GM10248 (cell line): ENCODE measurements at regions not wholly inside any gene's neighbourhood (a gene's known extent, or its start where the extent isn't known, plus 50 kb on each side); places are given as distances from the start of the nearest gene placed in this dataset.

Source experiments
- CTCF ChIA-PET: fragments of 300-600 bp; sonication (Branson Sonifier 250); formaldehyde crosslinking; extraction: SDS; loops from one replicate; lab custom pipeline; 2021; ENCODE audit warnings: antibody characterized with exemption; lab: Yijun Ruan, JAX
- POLR2A ChIA-PET: fragments of 350-650 bp; sonication (Branson Sonifier 250); formaldehyde crosslinking; extraction: SDS; loops from one replicate; lab custom pipeline; 2020; ENCODE audit warnings: antibody characterized with exemption; lab: Yijun Ruan, JAX
- DNase-seq: peaks from one replicate; pipeline ENCODE4 v3.0.0; 2012; ENCODE audit errors: extremely low spot score
- TF ChIP-seq, protein P1 (sequence below): IDR thresholded peaks from 2 replicates; pipeline ENCODE4 v1.5.1; 2012; ENCODE audit warnings: mild to moderate bottlenecking, low read depth; ENCODE audit errors: extremely low read depth, missing control alignments, control extremely low read depth

- ChIA-PET POLR2A (no interaction called here), CTCF (interaction anchor here (1.3 kb wide), 1 partner anchor 40 kb away, joined by 3 read pairs; no protein-coding TSS in a partner anchor)
Measured at GRCh38 chr5:142396436-142397038, 71.7 kb upstream of the SPRY4 start.

DNA sequence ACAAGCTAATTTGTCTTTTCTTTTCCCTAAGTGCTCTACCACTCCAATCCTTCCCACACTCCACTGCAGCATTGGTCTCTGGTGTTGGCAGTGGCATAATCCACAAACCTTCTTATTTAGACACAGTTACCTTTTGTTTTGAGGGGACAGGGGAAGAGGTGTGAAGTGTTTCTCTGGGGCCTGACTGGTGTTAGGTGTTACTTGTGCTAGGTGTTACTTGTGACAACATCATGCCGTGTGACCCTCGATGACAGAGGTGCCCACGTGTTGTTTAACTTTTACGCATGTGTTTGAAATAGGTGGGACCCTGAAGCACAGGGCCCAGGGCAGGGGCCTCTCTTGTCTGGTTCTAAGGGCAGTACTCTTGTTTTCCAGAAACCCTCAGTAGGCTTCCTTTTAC, 70.5 kb upstream of the SPRY4 start:
- ChIA-PET CTCF (no interaction called here), POLR2A (no interaction called here)
- no peak for DNase-seq
- TF ChIP-seq, protein P1, sequence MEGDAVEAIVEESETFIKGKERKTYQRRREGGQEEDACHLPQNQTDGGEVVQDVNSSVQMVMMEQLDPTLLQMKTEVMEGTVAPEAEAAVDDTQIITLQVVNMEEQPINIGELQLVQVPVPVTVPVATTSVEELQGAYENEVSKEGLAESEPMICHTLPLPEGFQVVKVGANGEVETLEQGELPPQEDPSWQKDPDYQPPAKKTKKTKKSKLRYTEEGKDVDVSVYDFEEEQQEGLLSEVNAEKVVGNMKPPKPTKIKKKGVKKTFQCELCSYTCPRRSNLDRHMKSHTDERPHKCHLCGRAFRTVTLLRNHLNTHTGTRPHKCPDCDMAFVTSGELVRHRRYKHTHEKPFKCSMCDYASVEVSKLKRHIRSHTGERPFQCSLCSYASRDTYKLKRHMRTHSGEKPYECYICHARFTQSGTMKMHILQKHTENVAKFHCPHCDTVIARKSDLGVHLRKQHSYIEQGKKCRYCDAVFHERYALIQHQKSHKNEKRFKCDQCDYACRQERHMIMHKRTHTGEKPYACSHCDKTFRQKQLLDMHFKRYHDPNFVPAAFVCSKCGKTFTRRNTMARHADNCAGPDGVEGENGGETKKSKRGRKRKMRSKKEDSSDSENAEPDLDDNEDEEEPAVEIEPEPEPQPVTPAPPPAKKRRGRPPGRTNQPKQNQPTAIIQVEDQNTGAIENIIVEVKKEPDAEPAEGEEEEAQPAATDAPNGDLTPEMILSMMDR, result no peak

More at GRCh38 chr5:142396436-142397038, 71.7 kb upstream of the SPRY4 start:
- TF ChIP-seq, protein P1, result no peak
- no peak for DNase-seq

- CTCF ChIA-PET, result no interaction called here
Measured at GRCh38 chr5:142391058-142391845, 66.4 kb upstream of the SPRY4 start.

DNA sequence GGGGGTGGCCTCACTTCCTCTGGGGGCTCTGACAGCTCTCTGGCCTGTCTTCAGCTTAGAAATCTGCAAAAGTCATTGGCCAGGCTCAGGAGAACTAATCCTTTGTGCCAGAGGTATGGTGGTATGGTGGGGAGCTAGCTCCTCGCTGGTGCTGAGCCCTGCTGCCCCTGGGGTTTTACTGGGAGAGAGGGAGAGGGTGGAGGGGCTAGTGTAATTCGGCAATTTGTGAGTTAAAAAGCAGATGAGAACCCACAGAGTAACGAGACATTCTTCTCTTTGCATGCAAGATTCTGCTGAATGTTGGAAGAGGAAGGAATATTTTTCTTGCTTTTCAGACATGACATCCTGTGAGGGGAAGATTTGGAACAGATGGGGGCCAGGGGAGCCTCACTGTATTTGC, 65.5 kb upstream of the SPRY4 start:
- ChIA-PET POLR2A (no interaction called here), CTCF (interaction anchor here (0.7 kb wide), 1 partner anchor 9 kb away, joined by 4 read pairs; no protein-coding TSS in a partner anchor)
- TF ChIP-seq, protein P1, result no peak
- DNase-seq, result no peak

More at GRCh38 chr5:142391058-142391845, 66.4 kb upstream of the SPRY4 start:
- TF ChIP-seq, protein P1, result no peak
- DNase-seq, result no peak
- POLR2A ChIA-PET, result no interaction called here

DNA sequence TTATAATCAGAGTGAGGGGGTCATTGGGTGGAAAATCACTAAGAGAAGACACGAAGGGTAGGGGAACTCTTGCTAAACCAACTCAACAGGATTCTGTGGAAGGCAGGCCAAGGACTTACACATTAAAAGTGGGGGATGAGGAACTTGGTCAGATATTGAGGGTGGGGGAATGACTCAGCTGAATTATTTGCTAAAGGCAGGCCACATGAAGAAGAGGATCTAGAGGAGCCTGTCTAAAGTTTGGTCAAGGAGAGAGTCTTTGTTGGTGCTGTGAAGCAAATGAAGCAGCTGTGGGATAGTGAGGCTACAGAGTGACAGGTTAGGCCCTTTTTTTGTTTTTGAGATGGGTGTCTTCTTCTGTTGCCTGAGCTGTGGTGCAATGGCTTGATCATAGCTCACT, 63.9 kb upstream of the SPRY4 start:
- ChIA-PET POLR2A (no interaction called here), CTCF (no interaction called here)
- no peak for DNase-seq
- TF ChIP-seq, protein P1, result no peak

GRCh38 chr5:142387024-142387682, 62.3 kb upstream of the SPRY4 start:
- TF ChIP-seq, protein P1, result no peak
- ChIA-PET CTCF (interaction anchor here (1.0 to 2.6 kb wide), 3 partner anchors 11 to 89 kb away, joined by 3 to 7 read pairs (median 4); no protein-coding TSS in a partner anchor), POLR2A (no interaction called here)
- no peak for DNase-seq
